Skeletal muscle tissue (tissue), 3 donors: ENCODE measurements at regions not wholly inside any gene's neighbourhood (a gene's known extent, or its start where the extent isn't known, plus 50 kb on each side); places are given as distances from the start of the nearest gene placed in this dataset.
"Not testable (repeated sequence)": the region's sequence is repeated elsewhere in the genome, so short reads cannot be mapped to it uniquely, and the experiment has no call there.

Experiments used
- H3K27ac ChIP-seq: one replicate; pipeline ENCODE4 v1.7.0; 2013; ENCODE audit warnings: mild to moderate bottlenecking, low read depth, low read length, inconsistent platforms
- H3K27me3 ChIP-seq, 3 donors: one replicate each; pipeline ENCODE4 v1.7.0; 2013; ENCODE audit warnings: low read length in 3 of 3; ENCODE audit not compliant: control insufficient read depth in 3 of 3, insufficient read depth in 3 of 3
- H3K36me3 ChIP-seq, 3 donors: one replicate each; pipeline ENCODE4 v1.7.0; 2013; ENCODE audit warnings: low read length in 3 of 3; ENCODE audit not compliant: control insufficient read depth in 3 of 3, insufficient read depth in 3 of 3
- H3K4me1 ChIP-seq, 3 donors: one replicate each; pipeline ENCODE4 v1.7.0; 2013; ENCODE audit warnings: low read length in 3 of 3, mild to moderate bottlenecking in 3 of 3; ENCODE audit not compliant: control insufficient read depth in 3 of 3, insufficient read depth in 3 of 3
- H3K4me3 ChIP-seq, 3 donors: one replicate each; pipeline ENCODE4 v1.7.0; 2013; ENCODE audit warnings: low read length in 3 of 3
- H3K9ac ChIP-seq, 3 donors: one replicate each; pipeline ENCODE4 v1.7.0; 2013; ENCODE audit warnings: low read length in 3 of 3, mild to moderate bottlenecking in 3 of 3, moderate library complexity in 2 of 3, low read depth in 1 of 3
- H3K9me3 ChIP-seq, 3 donors: one replicate each; pipeline ENCODE4 v1.7.0; 2013; ENCODE audit warnings: low read length in 3 of 3; ENCODE audit not compliant: control insufficient read depth in 3 of 3
- donor health status: Osteomylitis.

DNA sequence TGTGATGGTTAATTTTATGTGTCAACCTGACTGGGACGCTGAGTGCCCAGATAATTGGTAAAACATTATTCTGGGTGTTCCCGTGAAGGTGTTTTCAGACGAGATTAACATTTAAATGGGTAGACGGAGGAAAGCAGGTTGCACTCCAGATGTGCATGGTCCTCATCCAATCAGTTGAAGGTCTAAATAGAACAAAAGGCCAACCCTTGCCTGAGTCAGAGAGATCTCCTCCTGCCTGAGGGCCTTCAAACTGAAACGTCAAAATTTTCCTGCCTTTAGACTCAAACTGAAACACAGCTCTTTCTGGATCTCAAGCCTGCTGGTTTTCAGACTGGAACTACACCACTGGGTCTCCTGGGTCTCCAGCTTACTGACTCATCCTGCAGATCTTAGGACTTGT is 73.5 kb downstream of the NPIPA8 start:
- H3K9ac ChIP-seq, H3K27me3 ChIP-seq, H3K27ac ChIP-seq, H3K4me1 ChIP-seq, H3K9me3 ChIP-seq, H3K4me3 ChIP-seq, H3K36me3 ChIP-seq: not testable (repeated sequence)

DNA sequence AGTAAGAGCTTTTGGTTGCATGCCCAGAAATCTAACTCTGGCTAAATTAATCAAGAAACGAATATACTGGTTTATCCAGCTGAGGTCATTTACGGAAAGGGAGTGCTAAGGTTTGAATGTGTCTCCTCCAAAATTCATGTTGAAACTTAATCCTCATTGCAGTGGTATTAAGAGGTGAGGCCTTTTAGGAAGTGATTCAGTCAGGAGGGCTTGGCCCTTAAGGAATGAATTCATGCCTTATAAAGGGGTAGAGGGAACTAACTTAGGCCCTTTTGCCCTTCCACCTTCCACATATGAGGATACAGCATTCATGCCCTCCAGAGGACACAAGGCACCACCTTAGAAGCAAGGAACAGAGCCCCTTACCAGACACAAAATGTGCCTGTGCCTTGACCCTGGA is 74.7 kb downstream of the NPIPA8 start:
- not testable (repeated sequence) for H3K9me3 ChIP-seq, H3K27me3 ChIP-seq, H3K9ac ChIP-seq, H3K4me1 ChIP-seq, H3K4me3 ChIP-seq, H3K36me3 ChIP-seq, H3K27ac ChIP-seq

DNA sequence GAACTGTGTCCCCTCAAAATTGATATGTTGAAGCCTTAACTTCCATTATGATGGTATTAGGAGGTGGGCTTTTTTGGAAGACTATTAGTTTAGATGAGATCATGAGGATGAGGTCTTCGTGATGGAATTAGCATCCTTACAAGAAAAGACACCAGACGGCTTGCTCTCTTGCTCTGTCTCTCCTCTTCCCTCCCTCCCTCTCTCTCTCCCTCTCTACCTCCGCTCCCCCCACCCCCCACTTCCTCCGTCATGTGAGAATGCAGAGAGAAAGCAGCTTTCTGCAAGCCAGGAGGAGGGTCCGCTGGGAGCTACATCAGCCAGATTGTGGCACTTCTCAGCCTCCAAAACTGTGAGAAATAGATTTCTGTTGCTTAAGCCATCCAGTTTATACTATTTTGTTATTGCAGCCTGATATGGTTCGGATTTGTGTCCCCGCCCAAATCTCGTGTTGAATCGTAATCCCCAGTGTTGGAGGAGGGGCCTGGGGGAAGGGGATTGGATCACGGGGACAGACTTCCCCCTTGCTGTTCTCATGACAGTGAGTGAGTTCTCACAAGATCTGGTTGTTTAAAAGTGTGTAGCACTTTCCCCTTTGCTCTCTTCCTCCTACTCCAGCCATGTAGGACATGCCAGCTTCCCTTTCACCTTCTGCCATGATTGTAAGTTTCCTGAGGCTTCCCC is 76.9 kb downstream of the NPIPA8 start:
- H3K36me3 ChIP-seq, H3K27ac ChIP-seq, H3K4me1 ChIP-seq, H3K4me3 ChIP-seq, H3K27me3 ChIP-seq, H3K9ac ChIP-seq, H3K9me3 ChIP-seq: not testable (repeated sequence)

DNA sequence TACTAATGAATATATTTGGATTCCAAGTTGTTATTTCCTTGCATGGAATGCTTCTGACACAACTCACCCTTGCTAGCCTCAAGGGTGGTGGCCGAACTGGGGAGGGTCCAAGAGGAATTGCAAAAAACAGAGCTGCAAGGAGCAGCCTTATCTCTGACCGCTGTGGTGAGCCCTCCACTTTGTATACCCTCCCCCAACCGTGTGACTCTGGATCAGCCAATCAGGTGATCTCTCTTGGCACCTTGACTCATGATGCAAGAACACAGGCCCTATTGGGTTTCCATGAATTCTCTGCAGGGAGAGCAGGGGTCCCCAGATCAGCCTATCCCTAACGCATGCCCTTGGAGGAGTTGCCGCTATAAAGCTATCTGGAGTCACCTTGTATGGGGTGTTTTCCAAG is 83.6 kb downstream of the NPIPA8 start:
- H3K36me3 ChIP-seq, H3K9ac ChIP-seq, H3K4me3 ChIP-seq, H3K27ac ChIP-seq, H3K27me3 ChIP-seq, H3K4me1 ChIP-seq, H3K9me3 ChIP-seq: not testable (repeated sequence)

DNA sequence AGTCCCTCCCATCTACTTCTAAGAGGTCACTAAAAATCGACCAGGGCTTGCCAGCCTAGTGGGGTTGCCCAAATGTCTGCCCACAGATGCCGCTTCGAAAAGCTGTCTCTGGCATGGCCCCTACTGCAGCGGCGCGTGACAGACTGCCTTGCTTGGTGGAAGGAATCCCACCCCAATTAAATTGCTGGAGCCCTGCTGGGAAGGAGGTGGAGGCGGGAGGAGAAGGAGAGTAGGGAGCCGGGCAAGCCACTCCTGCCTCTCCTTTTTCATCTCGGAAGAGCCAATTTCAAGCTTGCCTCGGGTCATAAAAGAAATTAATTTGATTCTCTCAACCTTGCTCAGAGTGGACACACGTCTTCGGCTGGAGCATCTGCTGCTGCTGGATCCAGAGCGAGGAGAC is 106.0 kb downstream of the NPIPA8 start:
- H3K4me1 ChIP-seq, H3K9me3 ChIP-seq, H3K36me3 ChIP-seq, H3K27ac ChIP-seq, H3K4me3 ChIP-seq, H3K9ac ChIP-seq, H3K27me3 ChIP-seq: not testable (repeated sequence)

DNA sequence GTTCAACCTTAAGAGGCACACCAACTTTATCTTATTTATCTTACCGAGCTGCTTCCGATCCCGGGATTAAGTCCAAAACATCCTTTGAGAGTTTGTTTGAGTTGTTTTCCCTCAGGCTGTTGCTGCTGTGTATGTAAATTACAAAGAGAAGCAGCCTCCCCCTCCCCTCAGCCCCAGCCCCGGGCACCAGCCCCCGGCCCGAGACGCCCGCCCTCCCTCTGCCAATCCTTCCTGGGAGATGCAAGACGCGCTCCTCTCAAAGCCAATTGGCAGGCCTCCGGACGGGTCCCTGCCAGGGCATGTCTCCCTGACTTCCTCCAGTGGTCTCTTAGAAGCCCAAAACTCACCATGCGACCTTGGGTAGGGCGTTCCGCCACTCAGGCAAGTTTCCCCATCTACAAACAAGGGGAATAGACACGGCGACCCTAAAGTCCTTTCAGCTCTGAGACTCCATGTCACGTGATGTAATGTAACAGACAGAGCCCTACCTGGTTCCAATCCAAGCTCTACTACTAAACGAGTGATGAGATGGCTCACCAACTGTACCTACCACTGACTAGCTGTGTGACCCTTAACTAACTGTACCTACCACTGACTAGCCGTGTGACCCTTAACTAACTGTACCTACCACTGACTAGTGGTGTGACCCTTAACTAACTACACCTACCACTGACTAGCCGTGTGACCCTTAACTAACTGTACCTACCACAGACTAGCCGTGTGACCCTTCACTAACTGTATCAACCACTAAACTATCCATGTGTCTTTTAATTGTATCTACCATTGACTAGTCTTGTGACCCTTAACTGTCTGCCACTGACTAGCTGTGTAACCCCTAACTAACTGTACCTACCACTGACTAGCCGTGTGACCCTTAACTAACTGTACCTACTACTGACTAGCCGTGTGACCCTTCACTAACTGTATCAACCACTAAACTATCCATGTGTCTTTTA is 114.2 kb downstream of the NPIPA8 start:
- H3K27ac ChIP-seq, H3K4me3 ChIP-seq, H3K4me1 ChIP-seq, H3K36me3 ChIP-seq, H3K9ac ChIP-seq, H3K27me3 ChIP-seq, H3K9me3 ChIP-seq: not testable (repeated sequence)

DNA sequence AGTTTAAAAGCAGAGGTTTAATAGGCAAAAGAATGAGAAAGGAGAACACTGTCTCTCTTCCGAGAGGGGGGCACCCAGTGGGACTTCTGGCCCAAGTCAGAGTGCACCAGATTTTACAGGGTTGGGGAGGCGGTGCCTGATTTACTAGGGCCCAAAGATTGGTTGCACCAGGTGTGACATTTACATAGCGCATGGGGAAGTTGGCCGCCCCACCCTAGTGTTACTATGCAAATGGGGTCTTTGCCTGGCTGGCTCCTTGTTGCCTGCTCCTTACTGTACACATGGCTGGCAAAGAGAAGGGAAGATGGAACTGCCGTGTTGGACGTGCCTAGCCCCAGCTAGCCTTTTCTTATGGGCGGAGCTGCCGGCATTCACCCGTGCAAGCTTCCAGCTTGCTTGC is 118.8 kb downstream of the NPIPA8 start:
- not testable (repeated sequence) for H3K36me3 ChIP-seq, H3K27ac ChIP-seq, H3K4me1 ChIP-seq, H3K9ac ChIP-seq, H3K9me3 ChIP-seq, H3K27me3 ChIP-seq, H3K4me3 ChIP-seq

DNA sequence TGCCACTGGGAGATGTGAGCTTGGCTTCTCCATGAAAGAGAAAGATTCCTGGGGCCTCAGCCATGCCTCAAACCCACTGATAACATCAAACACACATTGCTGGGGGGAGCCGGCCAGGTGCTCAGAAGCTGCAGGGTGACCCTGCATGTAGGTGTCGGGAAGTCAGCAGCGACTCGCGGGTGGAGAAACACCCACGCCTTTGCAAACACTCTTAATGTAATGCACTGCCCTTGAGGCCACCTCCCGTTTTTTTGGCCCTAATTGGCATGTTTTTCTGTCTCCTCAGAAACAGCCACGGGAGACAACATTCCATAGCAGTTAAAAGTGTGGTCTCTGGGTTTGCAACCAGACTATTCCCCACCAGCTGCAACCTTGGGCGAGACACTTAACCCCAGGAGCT is 119.7 kb downstream of the NPIPA8 start:
- H3K27me3 ChIP-seq, H3K4me3 ChIP-seq, H3K27ac ChIP-seq, H3K9me3 ChIP-seq, H3K4me1 ChIP-seq, H3K36me3 ChIP-seq, H3K9ac ChIP-seq: not testable (repeated sequence)

DNA sequence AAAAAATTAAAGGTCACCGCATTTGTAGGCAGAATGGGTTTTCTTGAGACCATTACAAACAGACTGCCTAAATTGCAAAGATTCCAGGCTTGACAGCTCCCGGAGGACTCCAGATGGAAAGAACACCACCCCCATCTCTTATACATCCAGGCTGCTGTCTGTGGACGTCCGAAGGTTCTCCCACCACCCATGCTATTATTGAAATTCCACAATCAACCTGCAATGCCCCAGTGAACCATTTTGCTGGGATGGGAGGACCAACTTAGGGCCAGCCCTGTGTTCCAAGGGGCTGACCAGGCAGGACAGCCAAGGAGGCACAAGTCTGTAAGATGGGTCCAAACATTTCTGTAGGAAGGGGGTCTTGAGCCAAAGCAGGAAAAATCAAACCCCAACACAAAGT is 122.7 kb downstream of the NPIPA8 start:
- not testable (repeated sequence) for H3K9ac ChIP-seq, H3K4me1 ChIP-seq, H3K27ac ChIP-seq, H3K4me3 ChIP-seq, H3K27me3 ChIP-seq, H3K9me3 ChIP-seq, H3K36me3 ChIP-seq

DNA sequence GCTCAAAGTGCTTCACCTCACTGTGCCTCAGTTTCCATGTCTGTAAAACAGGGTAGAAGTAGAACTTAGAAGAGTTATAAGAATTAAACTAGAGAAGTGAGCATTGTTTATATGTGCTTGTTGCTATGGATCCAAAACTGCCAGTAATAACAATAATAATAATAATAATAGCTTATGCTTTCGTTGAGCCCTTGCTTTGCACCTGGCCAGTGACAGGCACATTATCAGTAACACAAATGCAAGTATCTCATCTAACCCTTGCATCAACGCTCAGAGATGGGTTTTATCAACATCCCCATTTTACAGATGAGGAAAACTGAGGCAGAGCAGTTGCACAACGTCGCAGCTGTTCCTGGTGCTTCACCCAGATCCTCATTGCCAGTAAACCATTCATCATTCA is 125.0 kb downstream of the NPIPA8 start:
- H3K36me3 ChIP-seq, H3K9ac ChIP-seq, H3K4me1 ChIP-seq, H3K4me3 ChIP-seq, H3K27ac ChIP-seq, H3K27me3 ChIP-seq, H3K9me3 ChIP-seq: not testable (repeated sequence)
